ENCODE measurements at regions not wholly inside any gene's neighbourhood (a gene's known extent, or its start where the extent isn't known, plus 50 kb on each side); places are given as distances from the start of the nearest gene placed in this dataset.
A peak's percentile ranks its signal among the peaks of the same experiment; 100 is the strongest.
"Not testable (repeated sequence)": the region's sequence is repeated elsewhere in the genome, so short reads cannot be mapped to it uniquely, and the experiment has no call there.

DNA sequence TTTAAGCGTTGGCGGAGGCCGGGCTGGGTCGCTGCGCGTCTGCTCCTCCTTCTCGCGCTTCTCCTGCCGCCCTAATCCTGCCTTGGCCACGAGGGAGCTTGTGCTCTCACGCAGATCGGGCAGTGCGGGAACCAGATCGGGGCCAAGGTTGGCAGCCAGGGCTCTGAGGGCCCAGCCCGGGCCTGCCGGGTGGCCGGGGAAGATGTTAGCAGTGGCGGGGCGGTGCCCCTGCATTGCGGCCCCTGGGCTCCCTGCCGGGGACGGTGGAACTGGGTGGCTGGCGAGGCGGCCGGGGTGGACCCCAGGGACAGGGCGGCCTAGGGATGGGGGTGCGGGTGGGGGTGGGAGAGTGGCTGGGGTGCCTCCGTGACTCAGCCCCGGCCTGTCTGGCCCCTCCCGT lies 297.4 kb downstream of the CACNA1B start:
- not testable (repeated sequence) for DNase-seq

DNA sequence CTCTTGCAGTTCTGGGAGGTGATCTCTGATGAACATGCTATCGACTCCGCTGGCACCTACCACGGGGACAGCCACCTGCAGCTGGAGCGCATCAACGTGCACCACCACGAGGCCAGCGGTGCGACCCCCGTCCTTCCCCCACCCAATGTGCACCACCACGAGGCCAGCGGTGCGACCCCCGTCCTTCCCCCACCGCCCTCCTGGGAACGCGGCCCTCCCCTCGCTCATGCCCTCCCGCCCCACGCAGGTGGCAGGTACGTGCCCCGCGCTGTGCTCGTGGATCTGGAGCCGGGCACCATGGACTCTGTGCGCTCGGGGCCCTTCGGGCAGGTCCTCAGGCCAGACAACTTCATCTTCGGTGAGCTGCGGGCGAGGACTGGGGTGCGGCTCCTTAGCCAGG lies 297.8 kb downstream of the CACNA1B start:
- not testable (repeated sequence) for DNase-seq

- not testable (repeated sequence) for DNase-seq
Measured at GRCh38 chr9:138177091-138177490, 299.5 kb downstream of the CACNA1B start.

GRCh38 chr9:138179003-138179402 lies 301.4 kb downstream of the CACNA1B start:
- DNase-seq, result not testable (repeated sequence)

DNA sequence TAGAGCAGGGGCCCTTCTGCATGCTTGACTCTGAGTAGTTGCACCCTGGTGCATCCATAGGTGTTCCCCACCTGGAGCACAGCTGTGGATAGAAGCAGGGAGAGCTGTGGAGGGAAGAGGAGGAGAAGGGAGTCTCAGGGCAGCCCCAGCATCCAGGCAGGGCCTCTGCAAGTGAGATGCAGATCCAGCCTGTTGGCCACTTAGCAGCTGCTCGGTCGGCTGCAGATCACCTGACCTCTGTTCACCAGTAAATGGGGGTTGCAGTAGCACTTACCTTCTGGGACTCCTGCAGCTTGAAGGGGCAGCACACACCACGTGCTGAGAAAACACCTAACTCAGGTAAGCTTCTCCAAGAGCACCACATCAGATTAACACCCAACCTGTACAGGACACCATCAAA lies 302.1 kb downstream of the CACNA1B start:
- not testable (repeated sequence) for DNase-seq

GRCh38 chr9:138181963-138182362 lies 304.4 kb downstream of the CACNA1B start:
- DNase-seq, result not testable (repeated sequence)

- DNase-seq, result not testable (repeated sequence)
Measured at GRCh38 chr9:138197156-138197555, 319.6 kb downstream of the CACNA1B start.

DNA sequence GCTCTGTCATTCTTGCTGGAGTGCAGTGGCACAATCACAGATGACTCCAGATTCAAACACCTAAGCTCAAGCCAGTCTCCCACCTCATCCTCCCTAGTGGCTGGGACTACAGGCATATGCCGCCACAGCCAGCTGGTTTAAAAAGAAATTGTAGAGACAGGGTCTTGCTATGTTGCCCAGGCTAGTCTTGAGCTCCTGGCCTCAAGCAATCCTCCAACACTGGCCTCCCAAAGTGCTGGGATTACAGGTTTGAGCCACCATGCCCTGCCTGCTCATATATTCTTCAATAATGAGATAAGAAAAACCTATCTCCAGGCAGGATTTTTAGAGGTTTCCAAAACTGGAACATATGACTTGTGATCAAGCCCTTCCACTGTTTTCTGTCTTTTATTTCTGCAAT lies 321.4 kb downstream of the CACNA1B start:
- DNase-seq, result not testable (repeated sequence)

- DNase-seq, result not testable (repeated sequence)
Measured at GRCh38 chr9:138199917-138200316, 322.3 kb downstream of the CACNA1B start.

- DNase-seq, result not testable (repeated sequence)
Measured at GRCh38 chr9:138200481-138201142, 323.0 kb downstream of the CACNA1B start.

DNA sequence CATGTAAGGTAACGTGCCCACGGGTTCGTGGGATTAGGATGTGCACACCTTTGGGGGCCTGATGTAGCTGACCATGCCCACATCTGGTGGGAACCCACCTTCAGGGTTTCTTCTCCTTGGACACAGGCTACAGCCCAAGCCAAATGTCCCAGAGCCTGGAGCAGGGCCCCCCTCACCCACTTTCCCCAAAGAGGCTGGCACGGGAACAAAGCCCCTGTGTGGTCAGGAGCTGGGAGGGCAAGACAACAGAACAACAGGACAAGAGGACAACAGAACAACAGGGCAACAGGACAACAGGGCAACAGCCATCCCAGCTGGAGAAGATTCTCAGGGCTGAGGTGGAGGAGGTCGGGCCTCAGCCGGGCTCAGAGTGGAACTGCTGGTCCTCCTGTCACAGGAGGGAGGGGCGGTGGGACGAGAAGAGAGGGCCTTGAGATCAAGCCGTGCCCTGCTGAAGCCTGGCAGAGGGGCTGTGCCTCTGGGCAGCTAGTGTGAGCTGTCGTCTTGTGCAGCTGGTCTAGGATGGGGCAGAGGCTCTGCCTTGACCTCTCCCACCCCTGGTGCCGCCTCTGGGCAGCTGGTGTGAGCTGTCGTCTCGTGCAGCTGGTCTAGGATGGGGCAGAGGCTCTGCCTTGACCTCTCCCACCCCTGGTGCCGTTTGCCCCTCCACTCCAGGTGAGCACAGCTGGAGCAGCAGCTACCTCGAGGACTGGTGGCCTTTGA lies 323.7 kb downstream of the CACNA1B start:
- DNase-seq, result not testable (repeated sequence)

DNA sequence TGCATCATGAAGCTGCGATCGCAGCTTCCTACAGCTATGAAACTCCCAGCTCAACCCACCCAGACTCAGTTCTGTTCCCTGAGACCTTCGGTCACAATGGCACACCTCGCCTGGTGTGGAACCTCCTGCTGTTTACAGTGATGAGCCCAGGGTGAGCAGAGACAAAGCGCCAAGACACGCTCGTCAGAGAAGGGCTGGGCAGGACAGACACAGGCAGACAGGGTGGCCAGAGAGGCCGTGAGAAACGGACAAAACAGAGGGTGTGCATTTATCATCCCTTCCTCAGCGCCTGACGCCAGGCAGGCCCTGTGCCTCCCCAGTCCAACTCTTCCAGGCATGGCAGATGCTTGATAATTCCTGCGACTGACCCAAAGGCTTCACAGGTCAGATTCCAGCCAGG lies 324.5 kb downstream of the CACNA1B start:
- DNase-seq, result not testable (repeated sequence)

DNA sequence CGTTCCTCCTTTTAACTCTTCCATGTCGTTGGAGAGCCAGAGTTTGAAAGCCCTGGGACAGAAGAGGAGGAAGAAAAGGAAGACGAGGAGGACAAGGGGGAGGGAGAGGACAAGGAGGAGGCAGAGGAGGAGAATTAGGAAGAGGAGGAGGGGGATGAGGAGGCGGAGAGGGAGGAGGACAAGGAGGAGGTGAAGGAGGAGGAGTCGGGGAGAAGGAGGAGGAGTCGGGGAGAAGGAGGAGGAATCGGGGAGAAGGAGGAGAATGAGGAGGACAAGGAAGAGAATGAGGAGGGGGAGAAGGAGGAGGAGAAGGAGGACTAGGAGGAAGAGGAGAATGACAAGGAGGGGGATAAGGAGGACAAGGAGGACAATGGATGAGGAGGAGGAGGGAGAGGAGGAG lies 325.7 kb downstream of the CACNA1B start:
- DNase-seq, result not testable (repeated sequence)

DNA sequence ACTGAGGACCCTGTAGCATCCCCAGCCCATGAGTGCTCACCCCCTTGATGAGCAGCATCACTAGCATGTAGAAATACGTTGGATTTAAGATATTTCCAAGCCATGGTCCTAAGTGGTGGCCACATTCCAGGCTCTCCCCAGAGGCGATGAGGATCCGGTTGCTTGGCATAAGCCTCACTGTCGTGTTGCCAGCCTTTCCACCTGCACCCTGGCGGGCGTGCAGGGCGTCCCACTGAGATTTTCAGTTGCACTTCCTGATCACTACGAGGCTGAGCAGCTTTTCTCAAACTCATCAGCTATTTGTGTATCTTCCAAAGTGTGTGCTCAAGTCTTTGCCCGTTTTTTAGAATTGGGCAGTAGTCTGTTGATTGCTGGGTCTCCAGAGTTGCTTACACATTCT lies 326.3 kb downstream of the CACNA1B start:
- DNase-seq, result not testable (repeated sequence)

DNA sequence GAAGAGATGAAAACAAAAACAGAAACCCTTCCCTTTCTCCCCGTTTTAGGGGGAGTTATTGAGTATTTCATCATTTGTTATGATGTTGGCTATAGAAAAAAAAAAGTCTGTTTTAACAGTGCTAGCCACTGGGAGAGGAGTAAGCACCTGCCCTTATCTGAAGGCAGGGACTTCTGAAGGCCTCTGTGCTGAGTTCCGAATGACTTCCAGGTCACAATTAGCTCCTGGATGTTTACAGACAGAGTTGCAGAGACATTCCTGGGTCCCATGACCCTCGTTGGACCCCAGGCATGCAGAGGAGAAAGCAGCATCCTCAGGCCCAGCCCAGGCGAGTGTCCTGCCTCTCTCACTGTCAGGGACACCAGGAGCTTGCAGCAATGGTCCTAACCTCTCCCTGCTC lies 328.5 kb downstream of the CACNA1B start:
- DNase-seq, result not testable (repeated sequence)

GRCh38 chr9:138207300-138208179 lies 330.0 kb downstream of the CACNA1B start:
- DNase-seq, result not testable (repeated sequence)

DNA sequence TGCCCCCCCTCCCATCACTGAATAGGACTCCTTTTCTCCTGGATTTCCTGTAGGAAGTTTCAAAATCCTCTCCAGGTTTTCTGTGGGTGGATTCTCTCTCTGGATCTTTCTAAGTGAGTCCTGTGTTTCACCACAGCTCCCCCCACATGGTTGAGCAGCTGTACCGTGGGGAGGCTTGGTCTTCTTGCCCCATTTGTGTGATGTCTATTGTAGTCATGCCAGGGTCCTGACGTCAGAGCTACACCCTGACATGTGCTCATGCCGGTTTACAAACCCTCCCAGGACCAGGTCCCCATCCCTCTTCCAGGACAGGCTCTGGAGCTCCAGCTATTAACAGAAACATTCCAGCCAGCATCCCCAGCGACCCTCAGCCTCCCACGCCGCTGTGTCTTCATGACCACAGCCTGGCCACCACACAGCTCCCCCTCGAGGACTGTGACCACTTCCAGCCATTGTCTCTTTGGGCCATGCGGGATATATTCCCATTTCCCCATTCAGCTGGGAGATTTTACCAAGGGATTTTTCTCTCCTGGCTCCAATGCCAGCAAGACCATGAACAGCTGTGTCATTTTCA lies 331.6 kb downstream of the CACNA1B start:
- DNase-seq, result not testable (repeated sequence)

GRCh38 chr9:138210388-138210986 lies 332.9 kb downstream of the CACNA1B start:
- DNase-seq, result not testable (repeated sequence)

DNA sequence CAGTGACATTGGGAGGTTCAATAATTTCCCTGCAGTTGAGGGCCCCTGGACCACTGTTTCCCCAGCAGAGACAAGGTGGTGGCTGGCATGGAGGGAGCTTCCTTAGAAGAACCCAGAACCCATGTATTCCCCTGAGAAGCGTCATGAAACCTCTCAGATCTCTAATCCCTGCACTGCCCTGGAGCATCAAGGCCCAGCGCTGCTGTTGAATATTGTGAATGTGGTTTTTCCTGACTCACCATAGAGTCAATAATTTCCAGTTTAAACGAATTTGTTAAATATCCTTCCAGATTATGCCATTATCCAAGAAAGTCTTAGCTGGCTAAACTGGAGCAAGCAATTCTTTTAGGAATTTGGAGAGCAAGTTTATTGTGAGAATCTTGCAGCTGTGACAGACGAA lies 333.5 kb downstream of the CACNA1B start:
- not testable (repeated sequence) for DNase-seq

- not testable (repeated sequence) for DNase-seq
Measured at GRCh38 chr9:138211544-138212219, 334.1 kb downstream of the CACNA1B start.

- DNase-seq, result not testable (repeated sequence)
Measured at GRCh38 chr9:138212811-138213210, 335.2 kb downstream of the CACNA1B start.

- DNase-seq, result peak in 1 of 2 donors; percentile 48
Measured at GRCh38 chr9:138213748-138214147, 336.2 kb downstream of the CACNA1B start.

All from CD4-positive, alpha-beta T cell treated with Interferon alpha-2 for 1 hour (primary cell).